ENCODE measurements at regions not wholly inside any gene's neighbourhood (a gene's known extent, or its start where the extent isn't known, plus 50 kb on each side); places are given as distances from the start of the nearest gene placed in this dataset.
"Not testable (repeated sequence)": the region's sequence is repeated elsewhere in the genome, so short reads cannot be mapped to it uniquely, and the experiment has no call there.

- Histone ChIP-seq H3K4me3 (no peak overlapping the region), H3K9ac (no peak overlapping the region), H2AFZ (replicated peaks) (no peak overlapping the region), H3K79me2 (ENCODE audit: low read depth) (no peaks in the 10 kb centered on the region), H3K4me2 (no peak overlapping the region), H3F3A (ENCODE audit: low read depth) (no peaks in the 10 kb centered on the region), H3K36me3 (no peaks in the 10 kb centered on the region), H3K27me3 (no peaks in the 10 kb centered on the region), H3K9me3 (ENCODE audit: low read depth) (no peaks in the 10 kb centered on the region), H3K4me1 (no peaks in the 10 kb centered on the region), H3K27ac (no peak overlapping the region), H4K20me1 (ENCODE audit: low read depth) (no peaks in the 10 kb centered on the region)
- peaks cover 7% of the 10 kb centered on the region for H3K9me3 Mint-ChIP-seq
- TF ChIP-seq EZH2 (IDR thresholded peaks at IDR 0.05) (no peak), EZH2phosphoT487 (IDR thresholded peaks at IDR 0.05) (no peak)
- TF ChIP-seq, protein P1, sequence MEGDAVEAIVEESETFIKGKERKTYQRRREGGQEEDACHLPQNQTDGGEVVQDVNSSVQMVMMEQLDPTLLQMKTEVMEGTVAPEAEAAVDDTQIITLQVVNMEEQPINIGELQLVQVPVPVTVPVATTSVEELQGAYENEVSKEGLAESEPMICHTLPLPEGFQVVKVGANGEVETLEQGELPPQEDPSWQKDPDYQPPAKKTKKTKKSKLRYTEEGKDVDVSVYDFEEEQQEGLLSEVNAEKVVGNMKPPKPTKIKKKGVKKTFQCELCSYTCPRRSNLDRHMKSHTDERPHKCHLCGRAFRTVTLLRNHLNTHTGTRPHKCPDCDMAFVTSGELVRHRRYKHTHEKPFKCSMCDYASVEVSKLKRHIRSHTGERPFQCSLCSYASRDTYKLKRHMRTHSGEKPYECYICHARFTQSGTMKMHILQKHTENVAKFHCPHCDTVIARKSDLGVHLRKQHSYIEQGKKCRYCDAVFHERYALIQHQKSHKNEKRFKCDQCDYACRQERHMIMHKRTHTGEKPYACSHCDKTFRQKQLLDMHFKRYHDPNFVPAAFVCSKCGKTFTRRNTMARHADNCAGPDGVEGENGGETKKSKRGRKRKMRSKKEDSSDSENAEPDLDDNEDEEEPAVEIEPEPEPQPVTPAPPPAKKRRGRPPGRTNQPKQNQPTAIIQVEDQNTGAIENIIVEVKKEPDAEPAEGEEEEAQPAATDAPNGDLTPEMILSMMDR (IDR thresholded peaks at IDR 0.05), result no peak
- no peak for DNase-seq (ENCODE audit: low spot score)
- H3K4me1 Mint-ChIP-seq, result no peaks in the 10 kb centered on the region
- H3K27me3 Mint-ChIP-seq (ENCODE audit: insufficient read depth, low read depth), result peaks cover 5% of the 10 kb centered on the region
- H3K36me3 Mint-ChIP-seq, result no peaks in the 10 kb centered on the region
- no peak overlapping the region for H3K27ac Mint-ChIP-seq
- H3K4me3 Mint-ChIP-seq, result no peak overlapping the region
Measured at GRCh38 chr4:77268108-77268507, 111.1 kb downstream of the CCNG2 start.

GRCh38 chr4:77269505-77269904 lies 112.5 kb downstream of the CCNG2 start:
- H3K36me3 ChIP-seq, result no peaks in the 10 kb centered on the region
- H3K4me3 ChIP-seq, result no peak overlapping the region
- no peak overlapping the region for H3K9ac ChIP-seq
- TF ChIP-seq, protein P1 (IDR thresholded peaks at IDR 0.05), result no peak
- TF ChIP-seq EZH2phosphoT487 (IDR thresholded peaks at IDR 0.05), result no peak
- no peak for TF ChIP-seq EZH2 (IDR thresholded peaks at IDR 0.05)
- DNase-seq (ENCODE audit: low spot score), result no peak
- no peaks in the 10 kb centered on the region for H3K36me3 Mint-ChIP-seq
- H4K20me1 ChIP-seq (ENCODE audit: low read depth), result no peaks in the 10 kb centered on the region
- peaks cover 1% of the 10 kb centered on the region for H3K9me3 Mint-ChIP-seq
- no peak overlapping the region for H3K4me2 ChIP-seq
- H3K27ac Mint-ChIP-seq, result no peak overlapping the region
- no peaks in the 10 kb centered on the region for H3K27me3 ChIP-seq
- H3K27me3 Mint-ChIP-seq (ENCODE audit: insufficient read depth, low read depth), result peaks cover 5% of the 10 kb centered on the region
- H3K27ac ChIP-seq, result no peak overlapping the region
- H2AFZ ChIP-seq (replicated peaks), result no peak overlapping the region
- H3F3A ChIP-seq (ENCODE audit: low read depth), result no peaks in the 10 kb centered on the region
- no peaks in the 10 kb centered on the region for H3K4me1 Mint-ChIP-seq
- no peaks in the 10 kb centered on the region for H3K79me2 ChIP-seq (ENCODE audit: low read depth)
- H3K4me1 ChIP-seq, result no peaks in the 10 kb centered on the region
- H3K9me3 ChIP-seq (ENCODE audit: low read depth), result no peaks in the 10 kb centered on the region
- no peak overlapping the region for H3K4me3 Mint-ChIP-seq

DNA sequence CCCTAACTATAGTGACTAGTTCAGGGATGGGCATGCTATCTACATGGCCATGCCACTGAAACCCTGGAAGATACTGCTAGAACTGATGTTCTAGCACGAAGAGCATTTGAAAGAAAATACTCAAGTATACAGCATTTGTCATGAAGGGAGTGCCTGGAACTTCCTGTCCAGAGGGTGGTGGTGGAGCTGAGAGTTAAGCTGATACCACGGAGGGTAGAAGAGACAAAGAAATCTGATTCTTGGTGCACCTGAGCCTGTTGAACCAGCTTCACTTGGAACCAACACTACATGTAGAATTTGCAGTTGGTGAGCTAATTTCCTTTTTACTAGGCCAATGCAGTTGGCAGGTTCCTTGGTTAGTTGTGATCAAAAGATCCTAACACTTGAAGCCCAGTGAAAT lies 116.4 kb downstream of the CCNG2 start:
- H3K27me3 Mint-ChIP-seq (ENCODE audit: insufficient read depth, low read depth), result peaks cover 5% of the 10 kb centered on the region
- no peak overlapping the region for H3K27ac ChIP-seq
- no peak overlapping the region for H3K9ac ChIP-seq
- no peak overlapping the region for H3K4me3 Mint-ChIP-seq
- H2AFZ ChIP-seq (replicated peaks), result no peak overlapping the region
- no peaks in the 10 kb centered on the region for H4K20me1 ChIP-seq (ENCODE audit: low read depth)
- no peaks in the 10 kb centered on the region for H3F3A ChIP-seq (ENCODE audit: low read depth)
- H3K27ac Mint-ChIP-seq, result no peak overlapping the region
- no peak overlapping the region for H3K4me3 ChIP-seq
- no peaks in the 10 kb centered on the region for H3K36me3 Mint-ChIP-seq
- no peaks in the 10 kb centered on the region for H3K36me3 ChIP-seq
- no peaks in the 10 kb centered on the region for H3K4me1 Mint-ChIP-seq
- H3K4me1 ChIP-seq, result no peaks in the 10 kb centered on the region
- H3K9me3 ChIP-seq (ENCODE audit: low read depth), result no peaks in the 10 kb centered on the region
- DNase-seq (ENCODE audit: low spot score), result no peak
- no peaks in the 10 kb centered on the region for H3K9me3 Mint-ChIP-seq
- no peaks in the 10 kb centered on the region for H3K79me2 ChIP-seq (ENCODE audit: low read depth)
- no peak overlapping the region for H3K4me2 ChIP-seq
- TF ChIP-seq EZH2 (IDR thresholded peaks at IDR 0.05) (no peak), EZH2phosphoT487 (IDR thresholded peaks at IDR 0.05) (no peak)
- TF ChIP-seq, protein P1 (IDR thresholded peaks at IDR 0.05), result no peak
- H3K27me3 ChIP-seq, result no peaks in the 10 kb centered on the region

- not testable (repeated sequence) for H3K4me3 ChIP-seq; H4K20me1 ChIP-seq (ENCODE audit: low read depth); H3K4me3 Mint-ChIP-seq; H3F3A ChIP-seq (ENCODE audit: low read depth); H3K27ac Mint-ChIP-seq; H3K27ac ChIP-seq; H3K9me3 Mint-ChIP-seq; H3K4me1 ChIP-seq; H2AFZ ChIP-seq (replicated peaks); H3K36me3 Mint-ChIP-seq; H3K4me2 ChIP-seq; DNase-seq (ENCODE audit: low spot score); H3K9me3 ChIP-seq (ENCODE audit: low read depth); H3K79me2 ChIP-seq (ENCODE audit: low read depth); H3K27me3 ChIP-seq; H3K36me3 ChIP-seq; H3K27me3 Mint-ChIP-seq (ENCODE audit: insufficient read depth, low read depth); H3K4me1 Mint-ChIP-seq; H3K9ac ChIP-seq
Measured at GRCh38 chr4:77279114-77279513, 122.1 kb downstream of the CCNG2 start.
